Mesothelial cell of epicardium (in vitro differentiated cells): ENCODE measurements at regions not wholly inside any gene's neighbourhood (a gene's known extent, or its start where the extent isn't known, plus 50 kb on each side); places are given as distances from the start of the nearest gene placed in this dataset.
"Not testable (repeated sequence)": the region's sequence is repeated elsewhere in the genome, so short reads cannot be mapped to it uniquely, and the experiment has no call there.

Experiments
- DNase-seq, 2 experiments: peaks; one replicate each; pipeline ENCODE4 v3.0.0; 2021; ENCODE audit warnings: low spot score in 2 of 2; ENCODE audit not compliant: unreplicated experiment in 2 of 2
- H3K27ac Mint-ChIP-seq: 2 replicates; pipeline ENCODE4 v1.8.0; 2021; ENCODE audit warnings: mixed read lengths
- H3K27me3 Mint-ChIP-seq: 2 replicates; pipeline ENCODE4 v1.8.0; 2021; ENCODE audit warnings: low read depth, mixed read lengths
- H3K36me3 Mint-ChIP-seq: 2 replicates; pipeline ENCODE4 v1.8.0; 2021; ENCODE audit warnings: mixed read lengths
- H3K4me1 Mint-ChIP-seq: 2 replicates; pipeline ENCODE4 v1.8.0; 2021; ENCODE audit warnings: mixed read lengths
- H3K4me3 Mint-ChIP-seq: 2 replicates; pipeline ENCODE4 v1.8.0; 2021; ENCODE audit warnings: mild to moderate bottlenecking, moderate library complexity, mixed read lengths
- H3K9me3 Mint-ChIP-seq: 2 replicates; pipeline ENCODE4 v1.8.0; 2021; ENCODE audit warnings: mixed read lengths
- TF ChIP-seq, protein P1 (sequence below): fragments of 200-600 bp; sonication (generic); IDR thresholded peaks from one replicate; pipeline ENCODE4 v1.5.0; 2021; ENCODE audit warnings: antibody characterized with exemption; ENCODE audit not compliant: unreplicated experiment

DNA sequence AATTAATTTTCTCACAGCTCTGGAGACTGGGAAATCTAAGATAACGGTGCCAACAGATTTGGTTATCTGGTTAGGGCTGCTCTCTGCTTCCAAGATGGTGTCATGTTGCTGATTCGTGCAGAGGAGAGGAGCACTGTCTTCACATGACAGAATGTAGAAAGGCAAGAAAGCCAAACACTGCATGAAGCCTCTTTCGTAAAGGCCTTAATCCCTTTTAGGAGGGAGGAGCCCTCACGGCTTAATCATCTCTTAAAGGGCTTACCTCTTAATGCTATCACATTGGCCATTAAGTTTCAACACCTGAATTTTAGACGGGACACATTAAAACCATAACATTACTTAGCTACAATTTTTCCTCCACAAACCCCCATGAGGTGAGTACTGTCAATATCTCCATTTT is 174.1 kb downstream of the COX18 start:
- Mint-ChIP-seq H3K27me3 (no peaks in the 10 kb centered on the region), H3K36me3 (no peaks in the 10 kb centered on the region), H3K4me3 (no peak overlapping the region), H3K4me1 (peaks cover 31% of the 10 kb centered on the region), H3K27ac (no peak overlapping the region), H3K9me3 (peaks cover 4% of the 10 kb centered on the region)
- no peak for DNase-seq
- TF ChIP-seq, protein P1, sequence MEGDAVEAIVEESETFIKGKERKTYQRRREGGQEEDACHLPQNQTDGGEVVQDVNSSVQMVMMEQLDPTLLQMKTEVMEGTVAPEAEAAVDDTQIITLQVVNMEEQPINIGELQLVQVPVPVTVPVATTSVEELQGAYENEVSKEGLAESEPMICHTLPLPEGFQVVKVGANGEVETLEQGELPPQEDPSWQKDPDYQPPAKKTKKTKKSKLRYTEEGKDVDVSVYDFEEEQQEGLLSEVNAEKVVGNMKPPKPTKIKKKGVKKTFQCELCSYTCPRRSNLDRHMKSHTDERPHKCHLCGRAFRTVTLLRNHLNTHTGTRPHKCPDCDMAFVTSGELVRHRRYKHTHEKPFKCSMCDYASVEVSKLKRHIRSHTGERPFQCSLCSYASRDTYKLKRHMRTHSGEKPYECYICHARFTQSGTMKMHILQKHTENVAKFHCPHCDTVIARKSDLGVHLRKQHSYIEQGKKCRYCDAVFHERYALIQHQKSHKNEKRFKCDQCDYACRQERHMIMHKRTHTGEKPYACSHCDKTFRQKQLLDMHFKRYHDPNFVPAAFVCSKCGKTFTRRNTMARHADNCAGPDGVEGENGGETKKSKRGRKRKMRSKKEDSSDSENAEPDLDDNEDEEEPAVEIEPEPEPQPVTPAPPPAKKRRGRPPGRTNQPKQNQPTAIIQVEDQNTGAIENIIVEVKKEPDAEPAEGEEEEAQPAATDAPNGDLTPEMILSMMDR, result no peak

DNA sequence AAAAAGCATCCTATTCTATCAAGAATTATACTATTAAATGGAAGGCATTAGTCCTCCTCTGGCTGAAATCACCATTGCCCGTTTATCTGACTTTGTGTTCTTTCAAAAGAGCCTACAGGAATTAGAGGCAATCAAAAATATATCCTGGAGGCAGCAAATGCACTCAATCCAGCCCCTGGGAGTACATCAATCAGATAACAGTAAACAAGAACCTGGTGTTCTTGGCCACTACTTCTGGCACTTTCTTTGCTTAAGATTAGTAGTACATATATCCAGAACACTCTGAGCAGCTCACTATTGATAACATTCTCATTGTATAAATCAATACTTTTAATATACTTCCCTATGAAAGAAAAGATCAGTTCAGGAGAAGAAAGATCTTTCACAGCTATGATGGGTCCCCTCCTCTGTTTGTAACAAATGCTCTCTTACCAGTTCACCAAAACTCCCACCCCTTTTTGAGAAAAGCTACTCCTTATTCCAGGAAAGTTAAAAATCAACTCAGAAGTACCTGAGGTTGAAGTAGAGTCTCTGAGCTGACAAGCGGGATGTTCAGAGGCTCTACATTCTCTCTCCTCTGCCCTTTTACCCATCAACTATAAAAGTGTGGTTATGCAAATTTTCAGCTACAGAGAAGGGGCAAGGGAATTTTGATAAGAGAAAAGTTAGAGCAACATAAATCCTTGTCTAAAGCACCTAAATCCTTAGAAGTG is 176.0 kb downstream of the COX18 start:
- Mint-ChIP-seq H3K27ac (peak overlapping the region; percentile 4), H3K4me3 (no peak overlapping the region), H3K4me1 (peaks cover 25% of the 10 kb centered on the region), H3K9me3 (peaks cover 4% of the 10 kb centered on the region), H3K27me3 (no peaks in the 10 kb centered on the region), H3K36me3 (no peaks in the 10 kb centered on the region)
- TF ChIP-seq, protein P1, result no peak
- no peak for DNase-seq

DNA sequence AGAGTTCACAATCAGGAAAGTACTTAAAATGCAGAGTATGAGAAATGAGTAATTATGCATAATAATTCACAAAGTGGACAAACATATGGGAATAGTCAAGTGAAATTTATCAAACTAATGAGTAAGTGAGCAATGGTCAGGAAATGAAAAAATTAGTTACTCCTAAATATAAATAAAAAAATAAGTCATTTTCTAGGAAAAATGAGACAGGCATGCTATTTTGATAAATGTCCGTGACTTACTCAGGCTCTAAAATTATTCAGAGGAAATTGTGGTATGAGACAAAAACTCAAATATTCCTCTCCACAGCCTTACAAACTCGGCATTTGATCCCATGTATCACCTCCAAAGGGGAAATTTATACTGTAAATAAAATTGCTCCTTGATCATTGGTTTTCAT is 181.2 kb downstream of the COX18 start:
- TF ChIP-seq, protein P1, result no peak
- Mint-ChIP-seq H3K27ac (no peak overlapping the region), H3K27me3 (no peaks in the 10 kb centered on the region), H3K9me3 (peaks cover 2% of the 10 kb centered on the region), H3K4me3 (no peak overlapping the region), H3K36me3 (no peaks in the 10 kb centered on the region), H3K4me1 (peaks cover 7% of the 10 kb centered on the region)
- DNase-seq, result no peak

DNA sequence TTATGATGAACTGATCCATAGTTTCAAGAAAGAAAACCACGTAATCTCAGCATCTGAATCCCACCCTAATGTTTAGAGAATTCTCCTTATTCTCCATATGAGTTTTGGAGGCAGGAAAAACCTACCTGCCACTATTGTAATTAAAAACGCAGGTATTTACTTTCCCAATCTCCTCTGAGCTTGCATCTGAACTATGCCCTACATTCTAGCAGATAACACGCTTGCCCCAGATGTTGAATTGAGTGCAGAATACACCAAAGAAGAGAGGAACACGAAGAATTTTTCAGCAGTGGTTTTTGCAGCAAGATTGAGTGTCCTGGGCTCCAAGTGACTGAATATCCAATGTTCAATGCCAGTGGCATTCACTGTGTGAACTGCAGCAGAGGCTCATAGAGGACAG is 182.4 kb downstream of the COX18 start:
- no peaks in the 10 kb centered on the region for H3K4me1 Mint-ChIP-seq
- no peaks in the 10 kb centered on the region for H3K36me3 Mint-ChIP-seq
- no peaks in the 10 kb centered on the region for H3K27me3 Mint-ChIP-seq
- DNase-seq, result no peak
- TF ChIP-seq, protein P1, result no peak
- H3K9me3 Mint-ChIP-seq, result peaks cover 11% of the 10 kb centered on the region
- H3K4me3 Mint-ChIP-seq, result no peak overlapping the region
- H3K27ac Mint-ChIP-seq, result no peak overlapping the region

DNA sequence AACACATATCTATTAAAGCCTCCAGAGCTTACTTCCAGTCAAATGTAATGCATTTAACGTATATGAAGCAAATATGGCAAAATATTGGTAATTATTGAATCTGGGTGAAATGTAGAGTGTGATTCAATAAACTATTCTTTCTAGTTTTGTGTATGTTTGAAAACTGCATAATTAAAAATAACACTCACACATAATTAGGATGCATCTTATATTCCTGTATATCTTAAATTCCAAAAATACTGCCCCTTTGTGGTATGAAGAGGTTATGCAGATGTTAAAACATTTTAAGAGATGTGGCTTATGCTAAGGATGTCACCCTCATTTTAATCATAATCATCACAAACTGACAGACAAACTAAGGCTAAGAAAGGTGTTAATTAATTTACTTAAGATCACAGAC is 182.9 kb downstream of the COX18 start:
- Mint-ChIP-seq H3K27me3 (no peaks in the 10 kb centered on the region), H3K27ac (no peak overlapping the region), H3K9me3 (peaks cover 16% of the 10 kb centered on the region), H3K4me3 (no peak overlapping the region), H3K36me3 (no peaks in the 10 kb centered on the region), H3K4me1 (no peaks in the 10 kb centered on the region)
- DNase-seq, result no peak
- TF ChIP-seq, protein P1, result peak; percentile 44

DNA sequence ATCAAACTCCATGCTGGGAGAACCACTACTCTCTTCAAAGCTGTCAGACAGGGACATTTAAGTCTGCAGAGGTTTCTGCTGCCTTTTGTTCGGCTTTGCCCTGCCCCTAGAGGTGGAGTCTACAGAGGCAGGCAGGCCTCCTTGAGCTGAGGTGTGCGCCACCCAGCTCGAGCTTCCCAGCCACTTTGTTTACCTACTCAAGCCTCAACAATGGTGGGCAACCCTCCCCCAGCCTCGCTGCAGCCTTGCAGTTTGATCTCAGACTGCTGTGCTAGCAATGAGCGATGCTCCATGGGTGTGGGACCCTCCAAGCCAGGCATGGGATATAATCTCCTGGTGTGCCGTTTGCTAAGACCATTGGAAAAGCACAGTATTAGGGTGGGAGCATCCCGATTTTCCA is 185.3 kb downstream of the COX18 start:
- not testable (repeated sequence) for H3K4me1 Mint-ChIP-seq, DNase-seq, H3K27ac Mint-ChIP-seq, H3K27me3 Mint-ChIP-seq, H3K36me3 Mint-ChIP-seq, H3K4me3 Mint-ChIP-seq
- peaks cover 22% of the 10 kb centered on the region for H3K9me3 Mint-ChIP-seq
